Stimulated activated CD4-positive, alpha-beta T cell treated with anti-CD3 and anti-CD28 coated beads, TNF-alpha, amount 100 ng/mL, for 1 hour (primary cell): ENCODE measurements at regions not wholly inside any gene's neighbourhood (a gene's known extent, or its start where the extent isn't known, plus 50 kb on each side); places are given as distances from the start of the nearest gene placed in this dataset.

Experiments
- DNase-seq, 3 donors: peaks; one replicate each; pipeline ENCODE4 v3.0.0-alpha.2; 2020; ENCODE audit warnings: low read depth in 3 of 3, low spot score in 1 of 3

DNA sequence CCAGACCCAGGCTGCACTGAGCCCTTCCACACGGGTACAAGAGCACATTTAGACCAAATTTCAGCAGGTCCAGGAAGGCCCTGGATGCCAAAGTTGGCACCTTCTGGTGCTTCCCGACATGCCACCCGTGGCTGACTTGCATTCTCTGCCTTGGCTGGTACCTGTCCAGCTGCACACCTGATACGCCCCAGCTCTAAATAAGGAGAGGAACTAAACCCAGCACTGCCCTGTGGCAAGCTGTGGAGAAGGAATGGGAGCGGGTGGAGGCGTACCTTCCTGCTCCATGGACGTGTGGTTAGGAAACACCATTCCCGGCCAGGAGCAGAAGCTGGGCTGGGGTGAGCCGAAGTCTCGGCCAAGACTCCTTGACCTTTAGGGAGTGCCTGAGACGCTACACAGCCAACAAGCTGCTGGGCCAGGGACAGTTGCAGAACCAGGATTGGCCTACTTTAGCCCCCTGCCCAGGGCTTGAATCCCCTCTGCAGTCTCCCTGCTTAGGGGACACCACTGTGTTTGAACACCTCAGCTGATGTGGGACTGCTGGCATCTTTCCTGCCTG, 86.5 kb upstream of the TAF1B start:
- no peak for DNase-seq

DNA sequence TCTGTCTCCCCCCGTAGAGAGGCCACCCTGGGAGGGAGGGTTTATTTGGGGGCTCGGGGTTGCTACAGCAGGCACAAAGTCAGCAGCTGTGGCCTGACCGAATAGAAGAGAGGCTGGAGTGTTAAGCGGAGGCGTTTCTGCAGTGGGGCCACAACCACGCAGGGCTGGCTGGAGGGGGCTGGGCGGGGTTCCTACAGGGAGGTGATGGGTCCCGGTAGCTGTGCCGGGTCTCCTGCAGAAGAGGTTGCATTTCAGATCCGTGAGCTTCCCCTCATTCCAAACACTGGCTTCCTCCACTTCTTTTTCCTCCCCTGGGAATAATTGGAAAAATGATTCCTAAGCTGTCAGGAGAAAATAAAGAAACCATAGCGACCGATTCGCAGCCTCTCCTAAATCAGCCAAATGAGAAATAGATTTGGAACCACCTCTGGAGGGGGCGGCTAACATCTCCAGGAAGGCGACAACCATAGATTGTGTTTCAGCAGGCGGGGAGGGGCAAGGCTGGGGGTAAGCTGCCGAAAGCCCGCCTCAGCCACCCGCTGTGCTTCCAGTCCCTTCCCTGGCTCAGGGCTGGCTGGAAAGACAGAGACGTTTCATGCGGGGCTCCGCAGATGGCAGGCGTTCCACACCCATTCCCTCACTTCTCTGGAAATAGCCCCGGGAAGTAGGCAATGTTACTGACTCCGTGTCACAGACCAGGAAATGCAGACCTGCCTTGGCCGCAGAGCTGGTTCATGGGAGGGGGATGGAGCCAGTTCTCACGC, 85.6 kb upstream of the TAF1B start:
- no peak for DNase-seq

DNA sequence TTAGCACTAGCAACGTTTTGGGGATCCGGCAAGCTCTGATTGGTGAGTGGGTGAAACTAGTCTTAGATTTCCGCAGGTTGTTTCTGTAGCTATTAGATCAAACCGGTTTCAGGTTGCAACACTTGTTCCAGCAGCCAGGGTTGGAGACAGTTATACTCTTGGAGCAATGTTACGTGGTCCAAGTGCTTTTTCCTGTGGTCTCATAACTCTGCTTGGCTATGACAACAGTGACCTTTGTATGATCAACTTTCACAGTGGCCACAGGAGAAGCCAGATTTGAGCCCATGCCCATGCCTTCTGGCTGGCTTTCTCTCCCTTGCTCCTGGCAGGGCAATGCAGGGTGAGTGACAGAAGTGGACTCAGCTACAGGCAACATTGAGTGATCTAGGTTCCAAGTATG, 84.5 kb upstream of the TAF1B start:
- DNase-seq: no peak

DNA sequence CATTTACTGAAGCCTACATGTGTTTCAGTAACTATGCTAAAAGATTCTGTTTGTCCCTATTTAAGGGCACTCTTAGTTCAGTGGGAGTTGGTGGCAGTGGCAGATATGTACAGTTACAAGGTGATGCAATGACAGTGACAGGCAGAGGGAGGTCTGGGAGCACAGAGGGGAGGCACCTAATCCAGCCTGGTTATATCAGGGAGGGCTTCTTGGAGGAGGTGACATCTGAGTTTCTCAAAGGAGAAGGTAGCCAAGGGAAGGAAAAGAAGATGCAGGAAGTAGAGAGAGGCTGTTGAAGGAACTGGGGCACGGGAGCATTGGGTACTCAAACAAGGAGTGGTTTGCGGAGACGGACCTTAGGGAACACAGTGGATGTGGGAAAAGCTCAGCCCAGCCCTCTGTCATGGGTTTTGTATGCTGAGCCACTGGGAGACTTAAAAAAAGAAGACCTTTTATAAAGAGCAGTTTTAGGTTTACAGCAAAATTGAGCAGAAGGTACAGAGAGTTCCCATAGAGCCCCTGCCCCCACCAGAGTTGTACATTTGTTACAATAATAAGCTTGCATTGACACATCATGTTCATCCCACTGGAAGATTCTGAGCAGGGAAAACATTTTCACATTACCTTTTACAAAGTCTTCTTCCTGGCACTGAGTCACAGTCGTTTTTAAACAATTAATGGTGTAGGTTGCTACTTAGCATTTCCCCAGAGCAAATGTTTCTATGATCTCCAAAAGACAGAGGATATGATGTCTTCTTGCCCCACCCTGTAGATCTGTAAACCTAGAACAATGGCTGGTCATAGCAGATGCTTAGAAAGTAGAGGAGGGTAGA, 83.0 kb upstream of the TAF1B start:
- DNase-seq: no peak

DNA sequence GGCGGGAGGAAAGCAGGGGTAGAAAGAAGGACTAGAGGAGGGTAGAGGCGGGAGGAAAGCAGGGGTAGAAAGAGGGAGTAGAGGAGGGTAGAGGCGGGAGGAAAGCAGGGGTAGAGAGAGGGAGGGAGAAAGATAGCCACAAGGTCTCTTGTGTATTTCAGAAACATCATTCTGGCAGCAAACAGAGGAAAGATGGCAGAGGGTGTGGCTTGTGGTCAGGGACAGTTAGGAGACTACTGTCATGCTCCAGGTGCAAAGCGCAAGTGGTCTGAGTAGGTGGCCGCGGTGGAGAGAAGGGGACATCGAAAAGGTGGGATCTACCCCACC, 82.4 kb upstream of the TAF1B start:
- no peak for DNase-seq

DNA sequence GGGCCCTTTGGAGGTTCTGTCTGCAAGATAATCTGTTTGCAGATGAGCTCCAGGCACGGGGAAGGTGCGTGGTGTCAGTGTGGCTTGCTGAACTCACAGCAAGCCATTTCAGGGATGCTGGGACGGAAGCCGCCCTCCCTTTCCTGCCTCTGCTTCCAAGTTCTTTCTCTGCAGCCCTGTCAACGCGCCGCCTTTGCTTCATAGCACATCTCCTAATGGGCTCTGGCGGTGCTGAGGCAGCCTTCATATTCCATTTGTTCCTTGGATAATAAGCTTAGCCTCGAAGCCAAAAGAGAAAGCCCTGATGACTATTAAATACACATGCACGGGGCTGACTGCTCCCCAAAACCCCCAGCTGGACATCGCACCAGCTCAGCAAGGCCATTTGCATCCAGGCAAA, 81.7 kb upstream of the TAF1B start:
- no peak for DNase-seq

DNA sequence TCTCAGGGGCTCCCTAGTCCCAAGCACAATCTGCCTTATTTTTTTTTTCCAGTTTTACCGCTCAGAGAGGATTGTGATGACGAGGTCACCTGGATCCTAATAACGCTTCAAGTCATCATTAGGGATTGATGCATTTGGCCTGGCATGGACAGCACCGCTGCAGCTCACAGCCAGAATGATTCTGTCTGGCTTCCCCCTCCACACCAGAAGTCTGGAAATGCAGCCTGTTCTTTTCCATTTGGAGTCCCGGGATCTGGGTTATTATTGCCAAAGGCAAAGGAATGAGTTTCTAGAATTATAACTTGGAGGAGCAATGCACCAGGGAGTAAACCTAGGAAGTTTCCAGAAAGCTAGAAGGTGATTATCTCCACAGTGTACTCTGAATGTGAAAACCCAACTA, 81.1 kb upstream of the TAF1B start:
- no peak for DNase-seq

DNA sequence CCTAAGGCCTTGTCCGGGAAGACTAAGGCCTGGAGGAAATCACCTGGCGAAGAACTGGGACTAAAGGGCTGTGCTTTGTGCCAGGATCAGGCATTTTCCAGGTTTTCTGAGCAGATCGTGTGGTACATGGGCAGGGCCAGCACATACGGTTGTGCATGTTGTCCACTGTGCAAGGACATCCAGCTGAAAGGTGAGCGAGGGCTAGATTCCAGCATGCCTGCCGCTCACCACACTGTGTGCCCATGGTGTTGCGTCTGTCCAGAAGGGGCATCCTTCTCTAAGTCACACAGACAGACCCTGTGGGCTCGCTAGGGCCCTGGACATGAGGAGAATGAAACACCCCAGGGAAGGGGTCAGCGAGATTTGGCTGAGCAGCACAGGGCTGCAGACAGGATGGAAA, 80.3 kb upstream of the TAF1B start:
- DNase-seq: no peak

DNA sequence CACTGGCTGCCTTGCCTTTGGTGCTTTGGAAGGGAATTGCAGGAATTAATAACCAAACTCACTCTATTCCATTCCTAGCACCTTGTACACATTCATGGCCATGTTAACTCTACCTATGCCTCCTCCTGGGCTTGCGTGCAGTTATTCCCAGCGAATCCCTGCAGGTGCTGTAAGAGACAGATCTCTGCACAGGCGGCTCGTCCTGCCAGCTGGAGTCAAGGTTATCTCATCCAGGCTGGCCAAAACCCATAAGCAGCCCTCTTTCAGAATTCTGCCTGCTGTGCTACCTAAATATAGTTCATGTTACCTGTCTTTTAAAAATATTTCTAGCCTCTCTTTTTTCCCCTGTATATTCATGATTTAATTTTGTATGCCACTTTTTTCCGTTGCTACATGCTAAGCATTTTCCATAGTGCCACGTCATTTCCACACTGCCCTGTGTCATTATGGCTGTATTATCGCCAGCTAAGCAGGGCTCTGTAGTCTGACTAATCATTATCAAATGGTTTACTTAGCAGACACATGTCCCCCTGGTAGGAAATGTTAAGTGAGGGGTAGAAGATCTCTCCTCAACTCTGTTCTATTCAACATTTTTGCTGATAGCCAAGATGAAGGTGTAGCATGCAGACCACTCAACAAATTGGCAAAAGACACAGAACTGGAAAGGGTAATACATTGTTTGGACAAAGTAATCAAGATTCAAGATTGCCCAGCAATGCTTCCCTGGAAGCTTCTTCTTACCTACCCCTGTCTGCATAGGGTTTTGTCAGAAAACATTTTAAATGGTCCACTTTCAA, 79.7 kb upstream of the TAF1B start:
- DNase-seq: no peak

DNA sequence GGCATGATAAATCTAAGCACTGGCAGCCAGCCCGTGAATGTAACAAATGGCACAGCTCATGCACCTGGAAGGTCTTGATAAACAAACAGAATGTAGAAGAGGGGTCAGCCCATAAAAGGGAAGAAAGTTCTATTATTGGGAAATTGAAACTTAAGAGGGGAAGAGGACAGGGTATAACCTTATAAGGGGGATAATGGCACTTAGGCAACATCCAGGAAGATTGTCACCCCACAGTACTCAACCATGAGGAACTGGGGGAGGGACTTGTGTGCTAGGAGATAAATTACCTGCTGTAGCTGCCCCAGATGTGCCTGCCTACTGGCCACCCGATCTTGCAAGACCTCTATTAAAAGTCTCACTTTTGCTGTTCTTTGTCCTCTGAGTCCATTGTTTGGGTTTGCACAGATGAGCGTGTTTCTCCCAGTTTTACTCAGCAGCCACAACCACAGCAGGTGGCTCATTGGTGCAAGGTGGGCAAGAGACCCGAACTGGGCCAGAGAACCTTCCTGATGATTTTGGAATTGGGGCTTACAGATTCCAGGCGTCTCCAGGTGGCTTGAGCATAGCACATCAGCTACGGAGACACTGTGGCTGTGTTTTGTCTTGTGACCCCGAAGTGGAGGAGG, 79.0 kb upstream of the TAF1B start:
- no peak for DNase-seq

DNA sequence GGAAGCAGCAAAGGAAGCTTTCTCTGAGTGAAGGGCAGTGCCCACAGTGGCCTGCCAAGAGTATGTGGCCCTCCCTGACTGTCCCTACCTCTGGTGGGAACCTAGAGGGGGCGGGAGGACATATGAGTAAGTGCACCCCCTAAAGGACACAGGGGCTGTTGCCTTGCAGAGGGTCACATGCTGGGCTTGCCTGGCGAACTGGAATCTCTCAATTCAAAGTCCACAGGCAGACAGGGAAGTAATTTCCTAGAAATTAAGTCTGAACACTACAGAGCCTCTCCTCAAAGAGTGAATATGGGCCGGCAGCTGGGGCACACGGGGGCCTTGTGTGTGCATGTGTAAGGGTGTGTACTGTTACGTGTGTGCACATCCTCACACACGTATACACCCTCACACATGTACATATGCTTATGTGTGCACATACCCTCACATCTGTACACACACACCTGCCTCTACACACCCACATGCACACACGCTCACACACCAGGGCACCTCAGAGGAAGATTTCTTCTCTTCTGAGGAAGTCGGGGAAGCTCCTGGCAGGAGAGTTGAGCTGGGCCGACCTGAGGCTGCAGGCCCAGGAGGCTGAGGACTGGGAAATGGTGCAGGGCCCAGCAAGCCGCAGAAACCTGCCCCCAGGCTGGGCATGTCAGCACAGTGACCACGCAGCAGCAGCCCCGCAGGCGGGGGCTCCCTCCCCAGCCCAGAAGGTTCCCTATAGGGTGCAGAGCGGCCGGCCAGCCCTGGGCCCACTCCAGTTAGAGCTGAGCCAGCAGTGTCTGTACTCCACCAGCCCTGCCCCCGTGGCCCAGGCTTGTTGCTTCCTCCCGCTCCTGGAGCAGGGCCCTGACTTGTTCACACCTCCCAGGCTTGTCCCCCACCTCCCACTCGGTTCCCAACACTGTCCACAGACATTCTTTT, 77.4 kb upstream of the TAF1B start:
- no peak for DNase-seq

DNA sequence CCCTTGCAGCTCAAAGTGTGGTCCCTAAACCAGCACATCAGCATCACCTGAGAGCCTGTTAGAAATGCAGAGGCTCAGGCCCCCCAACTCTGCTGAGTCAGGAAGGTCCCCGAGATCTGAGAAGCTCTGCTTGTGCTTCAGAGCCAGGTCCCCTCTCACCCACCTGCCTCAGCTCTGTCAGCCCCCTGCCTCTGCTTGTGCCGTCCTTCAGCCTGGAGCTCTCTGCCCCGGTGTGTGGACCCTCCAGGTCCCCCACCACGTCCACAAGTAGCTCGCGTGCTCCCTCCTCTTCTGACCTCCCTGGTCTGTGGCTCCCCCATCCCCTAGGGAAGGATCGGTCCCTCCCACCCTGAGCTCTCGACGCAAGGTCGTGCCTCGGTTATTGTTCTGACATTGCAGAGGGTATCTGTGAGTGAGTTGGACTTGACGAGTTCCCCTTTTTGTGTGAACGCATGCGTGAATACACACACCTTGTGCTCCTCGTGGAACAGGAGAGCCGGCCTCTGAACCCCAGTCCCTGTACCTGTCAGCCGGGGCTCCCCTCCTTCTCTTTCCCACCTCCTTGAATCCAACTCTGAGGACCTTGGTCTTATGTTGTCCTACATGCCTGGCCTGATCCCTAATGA, 75.5 kb upstream of the TAF1B start:
- DNase-seq: no peak

DNA sequence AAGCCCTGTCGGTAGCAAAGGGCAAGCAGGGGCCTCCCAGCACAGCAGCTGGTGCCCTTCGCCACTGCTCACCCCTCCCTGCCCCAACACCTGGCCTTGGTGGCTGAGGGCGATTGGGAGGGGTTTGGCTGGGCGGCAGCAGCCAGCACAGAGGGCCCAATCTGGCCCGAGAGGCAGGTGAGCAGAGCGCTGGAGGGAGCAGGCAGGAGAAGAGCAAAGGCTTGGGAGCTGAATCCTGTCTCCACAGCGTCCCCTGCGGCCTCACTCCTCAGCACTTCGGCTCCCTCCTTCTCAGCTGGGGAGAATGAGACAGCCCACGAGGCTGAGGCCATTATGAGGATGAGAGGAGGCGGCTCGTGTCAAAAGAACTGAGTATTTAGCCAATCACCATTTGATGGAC, 74.9 kb upstream of the TAF1B start:
- DNase-seq: no peak

DNA sequence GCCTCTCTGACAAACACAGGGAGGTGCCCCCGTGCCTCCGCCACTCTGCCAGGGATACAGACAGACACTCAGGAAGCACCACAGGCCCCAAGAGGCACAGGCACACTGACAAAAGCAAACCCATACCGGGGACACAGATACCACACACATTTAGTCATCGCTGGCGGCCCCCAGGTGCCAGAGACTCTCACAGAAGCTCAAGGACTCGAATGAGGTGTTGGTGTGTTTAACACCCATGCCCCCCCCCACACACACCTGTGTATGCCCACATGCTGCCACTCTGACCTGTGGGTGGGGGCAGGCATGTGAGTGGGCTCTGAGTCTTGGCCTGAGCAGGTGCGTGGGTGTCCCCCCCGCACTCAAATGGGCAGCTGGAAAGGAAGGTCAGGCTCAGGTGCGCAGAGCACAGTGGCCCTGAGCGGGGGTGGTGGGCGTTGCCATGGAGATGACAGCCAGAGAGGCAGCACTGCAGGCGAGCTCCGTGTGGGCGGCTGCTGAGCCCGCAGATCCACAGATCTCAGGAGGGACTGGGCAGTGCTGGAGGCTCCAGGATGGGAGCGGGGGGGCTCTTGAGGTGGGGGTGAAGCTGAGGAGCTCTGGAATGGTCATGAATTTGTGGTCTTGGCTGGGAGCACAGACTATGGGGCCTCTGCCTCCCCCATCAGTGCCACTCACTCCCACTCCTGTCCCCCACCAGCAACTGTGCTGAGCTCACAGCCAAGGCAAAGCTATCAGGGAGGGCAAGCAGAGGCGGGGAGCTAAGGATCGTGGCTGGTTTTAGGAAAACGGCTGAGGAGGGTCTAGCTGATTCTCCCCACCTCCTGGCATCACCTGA, 73.9 kb upstream of the TAF1B start:
- DNase-seq: no peak

DNA sequence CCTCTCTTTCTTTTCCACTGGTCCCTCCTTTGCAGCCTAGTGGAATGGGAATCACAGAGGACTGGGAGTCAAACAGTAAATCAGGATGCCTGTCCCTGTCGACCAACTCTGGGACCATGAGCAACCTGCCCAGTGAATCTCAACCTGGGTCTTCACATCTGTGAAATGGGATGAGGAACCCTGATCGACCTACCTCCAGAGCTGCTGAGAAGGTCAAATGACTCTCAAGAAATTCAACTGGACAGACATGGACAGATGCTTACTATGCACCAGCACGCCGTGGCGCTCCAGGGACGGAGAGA, 73.3 kb upstream of the TAF1B start:
- DNase-seq: no peak

DNA sequence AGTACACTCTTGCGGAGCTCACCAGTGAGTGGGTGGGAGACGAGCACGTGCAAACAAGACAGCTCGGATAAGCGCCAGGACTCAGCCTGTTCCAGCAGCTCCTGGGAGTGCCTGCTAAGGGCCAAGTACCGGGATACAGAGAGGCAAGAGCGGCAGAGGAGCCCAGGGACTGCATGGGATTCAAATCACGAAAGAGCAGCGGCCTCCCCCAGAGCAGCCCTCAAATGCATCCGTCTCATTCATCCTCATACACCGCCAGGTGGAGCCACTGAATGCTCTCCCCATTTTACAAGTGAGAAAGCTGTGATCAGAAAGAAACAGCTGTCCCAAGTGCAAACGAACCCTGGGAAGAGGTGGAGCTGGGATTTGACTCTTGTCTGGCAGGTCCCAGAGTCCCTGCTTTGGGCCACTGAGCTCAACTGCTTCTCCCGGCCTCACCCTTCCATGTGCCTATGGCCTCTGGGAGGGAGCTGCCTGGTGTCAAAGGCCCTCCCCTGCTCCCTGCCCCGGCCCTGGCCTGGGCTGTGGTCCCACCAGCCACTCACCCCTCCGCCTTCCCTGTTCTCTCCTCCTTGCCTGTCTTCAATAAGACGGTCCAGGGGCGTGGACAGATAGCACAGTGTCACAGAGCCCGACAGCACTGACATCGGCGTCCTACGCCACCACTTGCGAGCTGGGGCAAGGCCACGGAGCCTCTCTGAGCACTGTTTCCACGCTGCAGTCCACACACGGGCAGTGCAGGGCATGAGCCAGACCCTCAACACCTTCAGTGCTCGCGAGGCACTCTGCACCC, 72.8 kb upstream of the TAF1B start:
- peak in 1 of 3 donors; percentile 40 for DNase-seq

DNA sequence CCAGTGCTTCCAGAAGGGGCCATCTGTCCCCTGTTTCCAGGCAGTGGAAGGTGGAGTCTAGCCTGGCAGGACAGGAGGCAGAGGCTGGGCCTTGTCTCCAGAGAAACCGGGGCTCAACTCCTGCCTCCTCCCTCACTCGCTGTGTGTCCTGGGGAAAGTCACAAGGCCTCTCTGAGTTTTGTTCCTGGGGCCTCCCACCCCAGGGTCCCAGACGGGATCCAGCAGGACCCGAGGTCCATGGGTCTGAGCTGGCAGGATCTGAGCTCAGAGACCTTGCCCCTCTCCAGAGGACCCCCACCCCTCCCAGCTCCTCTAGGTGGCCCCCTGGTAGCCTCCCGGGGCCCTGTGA, 72.2 kb upstream of the TAF1B start:
- DNase-seq: no peak

DNA sequence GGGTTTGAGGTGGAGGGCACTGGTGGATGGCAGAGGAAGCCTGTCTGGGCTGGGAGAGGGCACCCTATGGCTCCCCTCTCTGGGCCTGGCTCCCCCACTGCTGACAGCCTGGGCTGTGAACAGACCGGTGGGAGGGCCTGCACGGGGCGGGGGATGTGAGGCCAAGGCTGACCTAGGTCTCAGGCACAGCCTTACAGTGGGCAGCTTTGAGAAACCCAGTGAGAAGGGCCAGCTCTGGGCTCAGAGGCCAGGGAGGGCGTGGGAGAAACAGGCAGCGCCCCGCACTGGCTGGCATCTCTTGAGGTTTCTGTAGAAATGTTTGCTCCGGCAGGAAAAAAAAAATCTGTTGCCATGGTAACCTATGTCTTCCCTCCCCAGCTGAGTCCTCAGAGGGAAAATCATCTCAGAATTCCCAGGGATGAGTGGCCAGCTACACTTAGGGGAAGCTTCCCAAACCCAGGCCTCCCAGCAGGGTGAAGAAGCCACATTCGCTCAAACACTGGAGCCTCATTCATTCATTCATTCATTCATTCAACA, 71.7 kb upstream of the TAF1B start:
- DNase-seq: no peak
